ENCODE measurements at regions not wholly inside any gene's neighbourhood (a gene's known extent, or its start where the extent isn't known, plus 50 kb on each side); places are given as distances from the start of the nearest gene placed in this dataset.
"Not testable (repeated sequence)": the region's sequence is repeated elsewhere in the genome, so short reads cannot be mapped to it uniquely, and the experiment has no call there.

DNA sequence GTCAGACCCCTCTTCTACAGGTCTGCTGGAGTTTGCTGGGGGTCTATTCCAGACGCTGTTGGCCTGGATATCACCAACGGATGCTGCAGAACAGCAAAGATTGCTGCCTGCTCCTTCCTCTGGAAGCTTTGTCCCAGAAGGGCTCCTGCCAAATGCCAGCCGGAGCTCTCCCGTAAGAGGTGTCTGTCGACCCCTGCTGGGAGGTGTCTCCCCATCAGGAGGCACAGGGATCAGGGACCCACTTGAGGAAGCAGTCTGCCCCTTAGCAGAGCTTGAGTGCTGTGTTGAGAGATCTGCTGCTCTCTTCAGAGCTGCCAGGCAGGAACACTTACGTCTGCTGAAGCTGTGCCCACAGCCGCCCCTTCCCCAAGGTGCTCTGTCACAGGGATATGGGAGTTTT lies 122.1 kb upstream of the TNP1 start:
- not testable (repeated sequence) for DNase-seq

DNA sequence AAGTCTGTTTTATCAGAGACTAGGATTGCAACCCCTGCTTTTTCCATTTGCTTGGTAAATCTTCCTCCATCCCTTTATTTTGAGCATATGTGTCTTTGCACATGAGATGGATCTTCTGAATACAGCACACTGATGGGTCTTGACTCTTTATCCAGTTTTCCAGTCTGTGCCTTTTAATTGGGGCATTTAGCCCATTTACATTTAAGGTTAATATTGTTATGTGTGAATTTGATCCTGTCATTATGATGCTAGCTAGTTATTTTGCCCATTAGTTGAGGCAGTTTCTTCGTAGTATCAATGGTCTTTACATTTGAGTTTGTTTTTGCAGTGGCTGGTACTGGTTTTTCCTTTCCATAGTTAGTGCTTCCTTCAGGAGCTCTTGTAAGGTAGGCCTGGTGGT lies 120.6 kb upstream of the TNP1 start:
- DNase-seq: not testable (repeated sequence)

GRCh38 chr2:216974321-216975302 lies 114.7 kb upstream of the TNP1 start:
- DNase-seq: no peak

DNA sequence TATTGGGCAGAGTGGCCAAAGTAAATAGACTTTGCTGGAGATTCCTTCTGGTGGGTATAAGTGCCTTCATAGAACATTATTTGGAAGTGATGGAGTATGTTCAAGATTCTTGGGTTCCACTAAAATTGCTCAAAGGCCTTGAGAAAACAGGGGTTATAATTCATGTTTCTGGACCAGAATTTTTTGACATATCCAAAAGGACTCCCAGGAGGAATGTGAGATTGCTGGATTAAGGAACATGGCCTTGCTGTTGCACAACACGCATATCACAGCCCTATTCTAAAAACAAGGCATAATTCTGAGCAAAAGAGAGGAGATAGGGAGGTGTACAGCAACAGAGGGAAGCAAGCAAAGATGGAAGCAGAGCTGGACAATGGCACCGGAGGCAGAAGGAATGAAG lies 111.7 kb upstream of the TNP1 start:
- no peak for DNase-seq

GRCh38 chr2:216970359-216970915 lies 110.6 kb upstream of the TNP1 start:
- no peak for DNase-seq

DNA sequence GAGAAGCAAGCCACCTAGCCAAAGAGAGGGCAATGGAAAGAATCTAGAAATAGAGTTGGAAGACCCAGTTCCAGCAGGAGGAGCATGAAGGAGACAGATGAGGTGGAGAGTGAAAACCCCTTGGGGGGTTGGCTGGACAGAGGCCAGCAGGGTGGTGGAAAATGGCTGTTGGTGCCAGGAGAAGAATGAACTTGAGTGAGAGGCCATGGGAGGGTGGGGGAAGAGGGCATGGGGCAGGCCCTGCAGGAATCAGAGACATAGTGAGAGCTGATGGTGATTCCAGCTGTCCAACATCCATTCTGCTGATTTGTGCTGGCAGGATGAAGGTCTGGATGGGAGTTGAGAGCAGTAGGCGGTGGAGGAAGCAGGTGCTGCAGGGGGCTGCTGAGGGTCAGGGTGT lies 108.0 kb upstream of the TNP1 start:
- no peak for DNase-seq

GRCh38 chr2:216960671-216961268 lies 100.9 kb upstream of the TNP1 start:
- no peak for DNase-seq

- DNase-seq: no peak
Measured at GRCh38 chr2:216959433-216959832, 99.6 kb upstream of the TNP1 start.

DNA sequence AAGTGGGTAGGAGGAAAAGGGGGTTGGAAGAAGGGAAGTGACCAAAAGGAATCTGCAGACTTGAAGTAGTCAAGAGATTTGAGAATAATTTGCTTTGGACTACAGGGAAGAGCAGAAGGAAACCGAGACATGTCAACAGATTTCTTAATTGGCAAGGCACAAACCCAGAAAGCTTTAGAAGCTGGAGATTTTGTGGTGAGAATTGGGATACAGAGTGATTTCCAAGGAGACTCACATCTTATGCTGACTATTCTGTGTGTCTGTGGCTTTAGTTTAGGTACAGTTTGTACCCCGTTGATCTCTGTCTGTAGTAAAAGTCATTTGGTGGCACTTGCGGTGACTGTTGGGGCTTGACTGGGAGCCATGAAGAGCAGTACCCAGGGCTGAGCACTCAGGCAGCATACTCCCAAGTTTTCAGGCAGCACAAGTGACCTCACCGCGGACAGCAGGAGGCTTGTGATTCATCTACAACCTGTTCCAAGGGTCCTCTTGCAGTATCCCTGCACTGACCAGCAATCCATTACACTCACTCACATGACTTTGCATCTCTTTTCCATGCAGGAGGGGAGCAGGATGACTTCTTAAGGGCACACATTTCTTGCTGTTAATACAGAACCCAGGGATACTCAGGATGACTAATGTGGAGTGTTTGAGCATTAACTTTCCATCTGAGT lies 97.1 kb upstream of the TNP1 start:
- DNase-seq: no peak

GRCh38 chr2:216951171-216951570 lies 91.3 kb upstream of the TNP1 start:
- DNase-seq: no peak

GRCh38 chr2:216950547-216950946 lies 90.7 kb upstream of the TNP1 start:
- no peak for DNase-seq

GRCh38 chr2:216949700-216950413 lies 90.0 kb upstream of the TNP1 start:
- no peak for DNase-seq

- DNase-seq: no peak
Measured at GRCh38 chr2:216947055-216947454, 87.2 kb upstream of the TNP1 start.

- DNase-seq: no peak
Measured at GRCh38 chr2:216944733-216945132, 84.9 kb upstream of the TNP1 start.

GRCh38 chr2:216943109-216943508 lies 83.2 kb upstream of the TNP1 start:
- no peak for DNase-seq

- DNase-seq: no peak
Measured at GRCh38 chr2:216942465-216942864, 82.6 kb upstream of the TNP1 start.

- no peak for DNase-seq
Measured at GRCh38 chr2:216942016-216942415, 82.2 kb upstream of the TNP1 start.

- no peak for DNase-seq
Measured at GRCh38 chr2:216936954-216937357, 77.1 kb upstream of the TNP1 start.

GRCh38 chr2:216934623-216935022 lies 74.8 kb upstream of the TNP1 start:
- no peak for DNase-seq

DNA sequence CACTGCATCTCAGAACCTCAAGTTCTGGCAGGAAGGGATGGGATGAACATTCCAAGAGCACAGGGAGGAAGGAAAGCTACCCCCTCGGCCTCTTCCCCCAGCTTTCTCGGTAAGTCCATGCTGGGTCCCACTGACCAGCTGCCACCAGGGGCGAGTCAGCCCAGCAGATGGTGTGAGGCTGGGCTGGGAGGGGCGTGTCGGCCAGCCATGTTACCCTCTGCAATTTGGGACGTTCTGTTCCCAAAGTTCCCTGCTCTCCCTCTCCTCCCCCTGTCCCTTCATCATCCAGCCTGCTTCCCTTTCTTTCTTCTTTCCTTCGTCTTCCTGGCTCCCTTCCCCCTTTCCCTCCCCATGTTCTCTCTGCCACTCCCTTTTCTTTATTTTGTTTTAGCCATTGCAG lies 74.3 kb upstream of the TNP1 start:
- DNase-seq: no peak

GRCh38 chr2:216932863-216933548 lies 73.1 kb upstream of the TNP1 start:
- DNase-seq: no peak

Measured in occipital lobe (tissue), 1 donor.